Superior temporal gyrus (tissue), 1 donor: ENCODE measurements at regions not wholly inside any gene's neighbourhood (a gene's known extent, or its start where the extent isn't known, plus 50 kb on each side); places are given as distances from the start of the nearest gene placed in this dataset.
"Not testable (repeated sequence)": the region's sequence is repeated elsewhere in the genome, so short reads cannot be mapped to it uniquely, and the experiment has no call there.

ENCODE experiments used
- DNase-seq: peaks from one replicate; pipeline ENCODE4 v3.0.0-alpha.2; 2016; ENCODE audit errors: extremely low spot score

DNA sequence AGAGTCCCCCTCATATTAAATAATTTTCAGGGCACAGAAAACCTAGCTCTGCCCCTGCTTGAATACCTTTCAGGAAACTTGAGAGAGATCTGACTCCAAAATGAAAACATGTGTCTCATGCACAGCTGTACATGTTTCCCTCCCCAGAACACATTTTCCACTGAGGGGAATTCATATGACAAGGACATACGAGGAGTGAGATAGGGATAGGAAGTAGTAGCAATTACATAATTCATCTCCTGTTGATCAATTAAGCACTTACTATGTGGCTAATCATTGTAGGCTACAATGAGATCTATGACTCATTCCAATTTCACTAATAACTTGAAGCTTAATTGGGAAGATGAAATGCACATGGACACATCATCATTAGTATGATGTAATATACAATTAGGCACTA lies 302.1 kb downstream of the PCDH11X start:
- not testable (repeated sequence) for DNase-seq

DNA sequence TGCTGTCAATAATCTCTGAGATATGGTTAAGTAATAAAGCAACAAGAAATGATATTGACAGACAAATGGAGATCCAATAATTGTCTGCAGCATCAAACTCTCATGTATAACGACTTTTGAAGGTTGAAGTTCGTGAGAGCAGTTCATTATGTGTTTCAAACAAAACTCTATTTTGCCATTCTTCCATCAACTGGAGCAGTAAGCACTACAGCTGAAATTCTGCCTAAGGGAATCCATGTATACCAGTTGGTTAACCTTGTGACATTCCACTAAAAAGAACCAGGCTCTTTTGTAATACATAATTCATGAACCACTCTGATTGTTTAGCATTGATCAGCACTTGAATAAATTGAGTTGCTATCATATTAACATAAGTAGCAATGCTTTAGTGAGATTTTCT lies 311.6 kb downstream of the PCDH11X start:
- not testable (repeated sequence) for DNase-seq

DNA sequence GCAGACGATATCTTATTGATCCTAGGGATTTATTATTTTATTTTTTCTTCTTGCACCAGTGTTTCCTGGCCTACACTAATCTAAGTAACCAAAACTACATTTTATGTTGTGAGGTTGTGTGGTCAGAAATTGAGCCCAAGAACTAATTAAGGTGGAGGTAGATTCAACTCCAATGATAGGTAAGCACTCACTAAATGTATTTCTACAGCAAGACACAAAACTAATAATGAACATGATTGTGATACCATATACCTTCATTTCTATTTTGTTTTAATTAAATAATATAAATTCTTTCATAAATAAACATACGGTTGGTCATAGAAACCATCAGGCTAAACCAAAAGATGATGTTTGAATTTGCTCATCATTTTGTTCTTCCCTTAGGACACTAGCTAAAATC lies 319.0 kb downstream of the PCDH11X start:
- DNase-seq = not testable (repeated sequence)

DNA sequence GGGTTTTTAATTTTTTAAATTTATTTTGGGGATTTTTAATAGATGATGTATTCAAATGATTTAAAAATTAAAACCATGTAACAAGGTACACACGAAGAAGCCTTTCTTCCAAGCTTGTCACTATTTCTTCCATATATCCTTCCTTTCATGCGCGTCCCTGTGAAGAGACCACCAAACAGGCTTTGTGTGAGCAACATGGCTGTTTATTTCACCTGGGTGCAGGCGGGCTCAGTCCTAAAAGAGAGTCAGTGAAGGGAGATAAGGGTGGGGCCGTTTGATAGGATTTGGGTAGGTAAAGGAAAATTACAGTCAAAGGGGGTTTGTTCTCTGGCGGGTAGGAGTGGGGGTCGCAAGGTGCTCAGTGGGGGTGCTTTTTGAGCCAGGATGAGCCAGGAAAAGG lies 320.9 kb downstream of the PCDH11X start:
- not testable (repeated sequence) for DNase-seq

DNA sequence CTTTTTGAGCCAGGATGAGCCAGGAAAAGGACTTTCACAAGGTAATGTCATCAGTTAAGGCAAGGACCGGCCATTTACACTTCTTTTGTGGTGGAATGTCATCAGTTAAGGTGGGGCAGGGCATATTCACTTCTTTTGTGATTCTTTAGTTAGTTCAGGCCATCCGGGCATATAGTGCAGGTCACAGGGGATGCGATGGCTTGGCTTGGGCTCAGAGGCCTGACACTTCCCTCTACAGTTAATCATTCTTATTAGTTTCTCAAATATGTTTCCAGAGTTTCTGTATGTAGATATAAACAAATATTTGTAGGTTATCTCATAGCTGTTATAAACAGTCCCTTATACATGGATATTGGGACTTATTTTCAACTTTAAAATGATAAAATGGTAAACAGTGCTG lies 326.5 kb downstream of the PCDH11X start:
- DNase-seq = not testable (repeated sequence)

DNA sequence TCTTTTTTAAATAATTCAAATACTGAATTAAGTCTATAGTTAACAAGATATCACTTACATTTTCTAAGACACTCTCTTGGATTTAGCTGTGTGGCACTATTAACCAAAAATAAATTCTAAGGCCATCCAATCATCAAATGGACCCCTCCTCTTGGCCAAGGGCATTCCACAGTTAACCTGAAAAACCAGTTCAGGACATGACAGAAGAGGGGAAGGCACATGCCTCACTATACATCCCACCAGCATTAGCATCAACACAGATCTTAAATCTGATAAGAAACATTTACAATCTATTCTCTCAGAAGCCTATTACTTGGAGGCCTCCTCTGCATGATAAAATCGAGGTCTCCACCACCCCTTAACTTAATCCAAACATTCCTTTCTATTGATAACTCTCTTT lies 327.5 kb downstream of the PCDH11X start:
- DNase-seq = not testable (repeated sequence)

DNA sequence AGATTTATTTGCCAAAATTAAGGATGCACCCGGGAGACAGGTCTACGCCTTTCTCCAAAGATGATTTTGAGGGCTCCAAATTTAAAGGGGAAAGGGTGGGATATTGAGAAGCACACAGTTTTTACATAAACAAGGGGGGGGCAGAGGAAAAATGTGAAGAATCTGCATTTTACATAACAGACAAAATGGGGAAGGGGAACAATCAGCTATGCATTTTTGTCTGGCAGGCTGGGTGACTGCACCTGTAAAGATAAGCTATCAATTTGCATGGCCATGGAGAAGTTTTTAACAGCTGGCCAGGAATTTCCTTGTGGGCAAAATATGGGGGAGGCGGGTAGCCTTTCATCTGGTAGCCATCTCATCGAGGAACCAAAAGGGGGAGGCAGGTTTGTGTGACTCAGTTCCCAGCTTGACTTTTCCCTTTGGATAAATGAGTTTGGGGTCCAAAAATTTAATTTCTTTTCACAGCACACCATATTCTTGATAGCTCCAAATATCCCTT lies 331.3 kb downstream of the PCDH11X start:
- DNase-seq = not testable (repeated sequence)

DNA sequence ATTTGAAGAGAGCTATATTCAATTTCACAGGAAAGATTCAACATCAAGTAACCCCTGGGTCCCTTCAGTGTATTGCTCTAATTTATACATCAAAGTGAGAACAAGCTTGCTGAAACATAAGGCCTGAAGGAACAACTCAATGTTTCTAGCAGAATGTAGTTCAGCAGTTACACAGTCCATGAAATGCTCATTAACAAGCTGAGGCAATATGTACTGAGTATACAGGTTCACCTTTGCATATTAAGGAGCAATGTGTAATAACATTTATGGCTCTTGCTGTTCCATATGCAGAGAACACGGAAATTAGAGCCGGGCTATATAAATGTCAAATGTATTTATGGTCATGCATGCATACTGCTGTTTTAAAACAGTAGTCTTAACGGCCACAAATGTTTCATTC lies 338.5 kb downstream of the PCDH11X start:
- peak; percentile 6 for DNase-seq

DNA sequence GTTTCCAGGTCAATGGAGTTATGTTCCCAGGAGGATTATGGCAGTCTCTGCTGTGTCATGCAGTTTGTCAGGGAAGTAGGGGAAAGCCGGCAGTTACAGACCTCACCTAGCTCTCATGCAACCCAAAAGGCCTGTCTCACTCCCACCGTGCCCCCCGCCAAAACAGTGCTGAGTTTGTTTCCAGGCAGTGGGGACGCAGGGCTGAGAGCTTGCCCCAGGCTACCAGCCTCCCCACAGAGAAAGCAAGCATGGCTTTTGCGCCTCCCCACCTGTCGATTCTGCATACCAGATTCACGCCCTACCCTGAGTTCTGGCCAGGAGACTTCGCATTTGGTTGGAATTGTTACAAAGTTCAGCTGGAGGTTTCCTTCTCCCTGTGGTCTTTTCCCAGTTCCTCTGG lies 383.9 kb downstream of the PCDH11X start:
- DNase-seq = not testable (repeated sequence)

DNA sequence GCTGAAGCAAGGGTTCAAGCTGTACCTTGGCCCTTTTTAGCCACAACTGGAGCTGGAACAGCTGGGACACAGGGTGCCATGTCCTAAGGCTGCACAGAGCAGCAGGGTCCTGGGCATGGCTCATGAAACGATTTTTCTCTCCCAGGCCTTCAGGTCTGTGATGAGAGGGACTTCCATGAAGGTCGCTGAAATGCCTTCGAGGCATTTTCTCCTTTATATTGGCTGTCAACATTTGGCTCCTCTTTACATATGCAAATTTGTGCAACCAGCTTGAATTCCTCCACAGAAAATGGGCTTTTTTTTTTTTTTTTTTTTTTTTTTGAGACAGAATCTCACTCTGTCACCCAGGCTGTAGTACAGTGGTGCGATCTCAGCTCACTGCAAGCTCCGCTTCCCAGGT lies 430.8 kb downstream of the PCDH11X start:
- DNase-seq = no peak

DNA sequence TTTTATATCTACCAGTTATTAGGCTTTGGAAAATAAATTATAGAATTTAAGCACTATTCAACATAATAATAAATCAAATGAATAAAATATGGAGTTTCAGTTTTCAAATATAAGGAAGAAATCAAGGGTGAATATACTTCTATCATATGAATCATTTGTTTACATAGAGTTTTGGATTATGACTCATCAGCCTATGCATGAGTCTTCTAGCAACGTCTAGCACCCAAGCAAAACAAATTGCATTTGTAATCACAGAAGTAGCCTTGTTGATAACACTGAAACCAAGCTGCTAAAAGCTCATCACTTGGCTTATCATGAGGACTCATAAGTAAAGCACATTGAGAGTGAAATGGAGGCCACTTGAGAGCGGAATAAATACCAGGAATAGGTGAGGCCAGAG lies 434.6 kb downstream of the PCDH11X start:
- DNase-seq = no peak

DNA sequence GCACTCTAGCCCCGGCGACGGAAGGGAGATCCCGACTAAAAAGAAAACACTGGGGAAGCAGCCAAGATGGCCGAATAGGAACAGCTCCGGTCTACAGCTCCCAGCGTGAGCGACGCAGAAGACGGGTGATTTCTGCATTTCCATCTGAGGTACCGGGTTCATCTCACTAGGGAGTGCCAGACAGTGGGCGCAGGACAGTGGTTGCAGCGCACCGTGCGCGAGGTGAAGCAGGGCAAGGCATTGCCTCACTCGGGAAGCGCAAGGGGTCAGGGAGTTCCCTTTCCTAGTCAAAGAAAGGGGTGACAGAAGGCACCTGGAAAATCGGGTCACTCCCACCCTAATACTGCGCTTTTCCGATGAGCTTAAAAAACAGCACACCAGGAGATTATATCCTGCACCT lies 435.8 kb downstream of the PCDH11X start:
- not testable (repeated sequence) for DNase-seq

DNA sequence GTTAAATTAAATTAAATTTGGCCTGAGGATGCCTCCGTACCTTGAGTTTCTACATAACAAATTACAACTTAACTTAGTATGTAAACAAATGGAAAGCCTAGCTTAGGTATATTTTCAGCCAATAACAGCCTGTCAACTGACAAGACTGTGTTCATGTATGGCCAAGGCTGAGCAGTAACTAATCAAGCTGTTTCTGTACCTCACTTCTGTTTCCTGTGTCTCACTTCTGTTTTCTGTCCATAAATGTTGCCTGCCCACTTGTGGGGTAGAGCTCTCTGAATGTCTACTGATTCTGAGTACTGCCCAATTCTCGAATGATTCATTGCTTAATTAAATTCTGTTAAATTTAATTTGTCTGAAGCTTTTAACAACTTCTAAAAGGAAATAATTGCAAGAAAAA lies 445.2 kb downstream of the PCDH11X start:
- no peak for DNase-seq

DNA sequence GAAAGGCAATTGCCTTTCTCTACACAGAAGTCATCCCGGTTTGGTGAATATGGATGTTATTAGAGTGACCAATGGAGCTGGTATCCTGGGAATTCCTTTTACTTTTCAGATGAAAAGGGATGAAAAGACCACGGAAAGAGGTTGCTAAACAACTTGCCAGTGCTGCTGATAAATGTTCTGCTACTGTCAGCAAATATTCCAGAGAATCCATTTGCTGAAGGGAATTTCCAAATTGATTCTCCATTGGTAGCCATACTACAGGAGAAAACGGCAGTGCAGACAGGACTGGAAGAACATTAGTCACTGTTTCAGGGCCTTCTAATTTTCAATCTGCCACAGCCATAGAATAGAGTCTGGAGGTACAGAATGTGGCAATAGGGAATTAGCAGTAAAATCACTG lies 451.5 kb downstream of the PCDH11X start:
- no peak for DNase-seq

DNA sequence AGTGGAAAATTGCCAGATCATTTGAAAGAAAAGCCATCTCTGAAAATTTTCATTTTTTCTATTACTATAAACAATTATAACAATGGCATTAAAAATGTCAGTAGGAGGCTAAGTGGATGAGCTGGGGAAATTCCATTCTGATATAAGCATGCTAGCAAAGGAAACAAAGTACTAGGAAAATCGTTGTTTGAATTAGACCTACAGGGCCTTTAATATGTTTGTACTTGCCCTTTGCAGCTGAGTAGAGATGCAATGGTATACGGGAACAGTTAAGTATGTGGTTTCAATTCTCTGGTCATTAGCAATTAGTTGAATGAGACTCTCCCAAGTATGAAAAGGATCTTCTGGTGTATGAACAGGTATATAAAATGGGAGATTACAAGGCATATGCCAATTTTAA lies 452.2 kb downstream of the PCDH11X start:
- no peak for DNase-seq

DNA sequence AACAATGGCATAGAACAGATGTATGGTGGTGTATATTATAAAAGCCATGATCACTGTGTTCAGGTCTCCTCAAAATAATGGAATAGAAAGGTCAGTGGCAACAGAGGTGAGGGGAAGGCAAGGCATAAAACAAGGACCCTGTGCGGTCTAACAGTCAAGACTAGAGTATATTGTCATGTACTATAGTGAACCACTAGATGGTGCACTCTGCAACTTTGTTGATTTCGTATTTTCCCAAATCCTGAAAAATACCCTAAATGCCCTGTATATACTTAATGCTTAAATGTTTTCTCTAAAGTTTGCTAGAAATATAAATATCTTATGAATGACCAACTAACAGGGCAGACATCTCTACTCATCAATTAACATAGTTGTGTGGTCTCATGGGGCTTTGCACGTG lies 453.0 kb downstream of the PCDH11X start:
- no peak for DNase-seq

DNA sequence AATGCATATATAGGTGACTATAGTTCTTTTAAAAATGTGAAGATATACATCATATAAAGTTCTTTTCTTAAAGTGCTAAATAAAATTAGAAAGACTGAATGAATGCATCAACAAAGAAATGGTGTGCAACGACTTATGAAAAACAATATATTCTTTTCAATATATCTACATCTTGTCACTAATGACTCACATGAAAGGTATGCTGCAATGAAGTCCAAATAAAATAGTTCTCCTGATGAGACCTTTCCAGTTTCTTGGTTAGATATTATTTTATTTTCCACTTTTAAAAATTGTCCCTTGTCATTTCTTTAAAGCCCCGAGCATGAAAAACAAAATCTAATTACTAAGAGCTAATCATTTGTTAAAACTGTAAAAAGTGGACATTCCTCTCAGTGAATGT lies 462.1 kb downstream of the PCDH11X start:
- DNase-seq = no peak

DNA sequence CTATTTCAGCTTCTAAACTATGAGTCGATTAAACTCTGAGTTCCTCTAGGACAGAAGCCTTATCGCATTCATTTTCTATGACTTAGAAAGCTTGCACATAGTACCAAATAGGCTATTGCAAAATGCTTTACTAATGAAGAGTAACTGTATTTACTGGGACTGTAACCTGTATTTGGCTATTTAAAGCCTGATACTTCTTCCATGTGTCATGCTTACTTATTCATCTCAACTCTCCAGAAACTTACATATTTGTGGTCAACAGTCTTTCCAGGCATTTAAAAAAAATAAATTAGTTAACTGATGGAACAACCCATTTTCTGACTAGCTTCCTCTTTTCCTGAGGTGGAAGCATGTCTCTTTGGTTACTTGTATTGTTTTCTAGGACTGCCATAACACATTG lies 467.9 kb downstream of the PCDH11X start:
- no peak for DNase-seq

DNA sequence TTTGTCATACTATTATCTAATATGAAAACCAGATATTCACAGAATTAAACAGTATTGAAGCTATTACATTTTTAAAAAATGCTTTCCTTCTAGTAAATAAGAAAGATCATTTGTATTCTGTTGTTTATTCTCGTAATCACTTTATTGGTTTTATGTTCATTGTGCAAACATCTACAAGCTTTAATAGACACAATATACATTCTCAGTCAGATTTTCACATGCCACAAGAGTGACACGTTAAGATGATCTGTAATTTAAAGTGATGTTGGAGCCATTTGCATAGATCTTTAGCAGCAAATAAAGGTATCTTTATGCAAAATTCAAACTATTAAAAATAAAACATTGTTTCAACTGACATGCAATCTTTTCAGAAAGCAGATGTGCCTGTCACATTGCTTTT lies 469.9 kb downstream of the PCDH11X start:
- DNase-seq = no peak

DNA sequence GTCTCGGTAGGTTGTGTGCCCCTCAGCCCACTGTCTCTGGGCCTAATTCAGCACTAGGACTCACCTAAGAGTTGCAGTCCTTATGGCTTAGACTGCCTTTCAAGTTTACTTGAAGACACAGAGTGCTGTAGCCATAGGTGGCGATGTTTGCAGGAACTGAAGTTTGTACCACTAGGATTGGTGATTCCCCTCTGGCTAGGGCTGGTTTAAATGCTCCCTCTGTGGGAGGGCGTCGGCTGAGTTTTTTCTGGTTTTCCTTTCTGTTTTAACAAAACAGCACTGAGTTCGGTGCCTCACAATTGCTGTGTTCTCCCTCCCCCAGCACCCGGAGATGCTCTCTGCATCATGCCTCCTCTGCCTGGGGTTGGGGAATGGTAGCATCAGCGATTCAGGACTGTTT lies 480.9 kb downstream of the PCDH11X start:
- DNase-seq = no peak

DNA sequence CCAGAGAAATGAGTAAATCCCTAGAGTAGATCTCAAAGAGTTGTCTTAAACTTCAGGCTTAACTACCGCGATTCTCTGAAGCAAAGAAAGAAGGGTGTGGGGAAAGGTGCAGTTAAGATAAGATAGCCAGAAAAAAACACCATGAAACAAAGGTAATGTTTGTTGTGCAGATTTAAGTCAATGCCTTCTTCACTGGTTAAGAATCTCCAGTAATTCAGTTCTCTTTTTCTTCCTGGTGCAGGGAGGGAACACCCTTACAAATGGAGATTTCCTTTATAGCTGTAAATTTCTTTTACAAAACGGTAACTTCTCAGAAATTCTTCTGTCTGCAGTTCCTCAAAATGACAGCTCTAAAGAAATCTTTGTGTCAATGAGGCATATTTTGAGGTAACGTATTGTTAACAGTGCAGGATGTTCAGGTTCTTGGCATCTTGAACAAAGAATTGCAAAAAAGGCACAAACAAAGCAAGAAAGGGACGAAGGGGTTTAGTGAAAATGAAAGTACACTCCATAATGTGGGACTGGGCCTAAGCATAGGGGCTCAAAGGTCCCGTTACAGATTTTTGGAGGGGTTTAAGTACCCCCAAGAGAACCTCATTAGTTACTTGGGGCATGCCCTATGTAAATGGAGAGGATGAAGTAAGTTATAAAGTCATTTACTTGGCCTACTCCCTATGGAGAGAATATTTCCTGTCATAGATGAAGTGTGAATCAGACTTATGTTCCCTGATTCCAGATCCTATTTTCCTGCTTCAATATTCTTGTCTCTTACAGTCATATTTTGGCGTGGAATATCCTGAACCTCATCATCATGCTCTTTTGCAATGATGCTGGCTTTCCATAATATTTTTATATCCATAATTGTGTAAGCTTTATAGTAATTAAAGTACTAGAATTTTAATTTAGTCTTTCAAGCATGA lies 492.0 kb downstream of the PCDH11X start:
- no peak for DNase-seq

DNA sequence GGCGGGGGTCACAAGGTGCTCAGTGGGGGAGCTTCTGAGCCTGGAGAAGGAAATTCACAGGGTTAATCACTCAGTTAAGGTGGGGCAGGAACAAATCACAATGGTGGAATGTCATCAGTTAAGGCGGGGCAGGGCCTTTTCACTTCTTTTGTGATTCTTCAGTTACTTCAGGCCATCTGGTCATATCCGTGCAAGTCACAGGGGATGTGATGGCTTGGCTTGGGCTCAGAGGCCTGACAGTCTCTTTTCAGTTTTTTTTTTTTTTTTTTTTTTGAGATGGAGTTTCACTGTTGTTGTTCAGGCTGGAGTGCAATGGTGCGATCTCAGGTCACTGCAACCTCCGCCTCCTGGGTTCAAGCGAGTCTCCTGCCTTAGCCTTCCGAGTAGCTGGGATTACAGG lies 499.4 kb downstream of the PCDH11X start:
- not testable (repeated sequence) for DNase-seq

DNA sequence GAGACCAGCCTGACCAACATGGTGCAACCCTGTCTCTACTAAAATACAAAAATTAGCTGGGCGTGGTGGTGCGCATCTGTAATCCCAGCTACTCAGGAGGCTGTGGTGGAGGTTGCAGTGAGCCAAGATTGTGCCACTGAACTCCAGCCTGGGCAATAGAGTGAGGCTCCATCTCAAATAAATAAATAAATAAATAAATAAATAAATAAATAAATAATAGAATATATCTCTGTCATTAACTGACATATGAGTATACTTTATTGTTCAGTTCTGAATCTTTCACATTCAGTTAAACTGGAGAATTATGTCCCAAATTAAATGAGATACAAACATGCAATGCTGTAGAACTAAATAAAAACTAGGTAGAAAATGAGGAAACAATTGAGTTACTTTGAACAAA lies 501.2 kb downstream of the PCDH11X start:
- DNase-seq = not testable (repeated sequence)

DNA sequence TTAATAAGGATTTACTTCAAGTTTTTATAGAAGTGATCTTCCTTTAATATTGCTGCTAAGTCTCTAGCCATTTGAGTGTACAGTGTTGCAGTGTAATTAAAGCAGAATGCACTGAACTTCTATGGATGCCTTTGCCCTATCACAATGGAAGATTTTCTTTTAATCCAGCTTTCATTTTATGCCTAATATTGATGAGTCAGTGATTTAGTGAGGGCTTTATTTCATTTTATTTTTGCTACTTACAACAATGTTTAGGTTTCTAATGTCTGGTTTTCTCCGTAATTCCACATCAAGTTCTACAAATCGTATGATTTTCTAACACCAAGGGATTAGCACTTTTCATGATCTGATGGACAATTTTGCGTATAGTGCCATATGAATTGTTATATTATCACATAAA lies 504.1 kb downstream of the PCDH11X start:
- no peak for DNase-seq
